GM12878 (cell line): ENCODE measurements at regions not wholly inside any gene's neighbourhood (a gene's known extent, or its start where the extent isn't known, plus 50 kb on each side); places are given as distances from the start of the nearest gene placed in this dataset.

Experiments used
- ATAC-seq: fragments of 200-7000 bp; cut with Tn5 transposase; 3 replicates; pipeline ENCODE4 v1.9.1; 2020; ENCODE audit warnings: mild to moderate bottlenecking, moderate library complexity
- BruUV-seq: library from RNA; stranded (reverse); fragments of 400-500 nt; replicated peaks from 2 replicates; lab custom pipeline; 2021; lab: Mats Ljungman, UMichigan
- CTCF ChIA-PET: fragments of 300-600 bp; sonication (Branson Sonifier 250); formaldehyde crosslinking; extraction: SDS; loops from one replicate; lab custom pipeline; 2021; ENCODE audit warnings: inconsistent platforms; lab: Yijun Ruan, JAX
- POLR2A ChIA-PET: fragments of 350-600 bp; formaldehyde crosslinking; extraction: SDS; loops from one replicate; lab custom pipeline; 2021; ENCODE audit warnings: inconsistent platforms; lab: Charles Lee
- RAD21 ChIA-PET: fragments of 300-600 bp; sonication (Branson Sonifier 250); formaldehyde crosslinking; loops from one replicate; lab custom pipeline; 2023; ENCODE audit warnings: antibody characterized with exemption; ENCODE audit not compliant: unreplicated experiment; lab: Charles Lee
- SMC1A ChIA-PET: fragments of 300-600 bp; sonication (Branson Sonifier 250); formaldehyde crosslinking; loops from one replicate; lab custom pipeline; 2023; ENCODE audit not compliant: unreplicated experiment, uncharacterized antibody; lab: Charles Lee
- DNase-seq: peaks from one replicate; pipeline ENCODE4 v3.0.0-alpha.2; 2011; ENCODE audit warnings: low read depth, low spot score
- FAIRE-seq: peaks from 3 replicates; lab custom pipeline; 2011; peaks lifted over from hg19 to GRCh38; lab: Jason Lieb, UNC
- H2AFZ ChIP-seq: 2 replicates; pipeline ENCODE4 v1.6.0; 2011; ENCODE audit warnings: low read depth, low read length, control low read depth; ENCODE audit not compliant: control insufficient read depth
- H3K27ac ChIP-seq: 2 replicates; pipeline ENCODE4 v1.5.1; 2011; ENCODE audit warnings: control low read depth; ENCODE audit not compliant: control insufficient read depth, insufficient read depth
- H3K27me3 ChIP-seq, 2 experiments: replicated peaks in 1 of 2; 2 replicates each; pipeline versions ENCODE4 v1.6.0 to v1.6.1; 2011; ENCODE audit warnings: low read length in 1 of 2; ENCODE audit not compliant: control insufficient read depth in 2 of 2, insufficient read depth in 2 of 2
- H3K36me3 ChIP-seq, 2 experiments: 2 replicates each; pipeline ENCODE4 v1.5.1; 2011; ENCODE audit warnings: low read length in 1 of 2; ENCODE audit not compliant: control insufficient read depth in 2 of 2, insufficient read depth in 2 of 2
- H3K4me1 ChIP-seq: 2 replicates; pipeline ENCODE4 v1.6.1; 2011; ENCODE audit warnings: mild to moderate bottlenecking, low read length, moderate library complexity, mixed read lengths; ENCODE audit not compliant: control insufficient read depth, insufficient read depth
- H3K4me2 ChIP-seq: 2 replicates; pipeline ENCODE4 v1.6.0; 2011; ENCODE audit warnings: control low read depth; ENCODE audit not compliant: control insufficient read depth, insufficient read depth
- H3K4me3 ChIP-seq: fragments of 200-600 bp; sonication (generic); 2 replicates; pipeline ENCODE4 v1.5.1; 2016
- H3K79me2 ChIP-seq: 2 replicates; pipeline ENCODE4 v1.6.0; 2011; ENCODE audit warnings: low read length; ENCODE audit not compliant: control insufficient read depth, insufficient read depth
- H3K9ac ChIP-seq: 2 replicates; pipeline ENCODE4 v1.8.0; 2011; ENCODE audit warnings: low read length, control low read depth, mixed read lengths; ENCODE audit not compliant: control insufficient read depth, insufficient read depth
- H3K9me3 ChIP-seq: replicated peaks from 3 replicates; pipeline ENCODE4 v1.5.1; 2011; ENCODE audit warnings: mild to moderate bottlenecking, low read length; ENCODE audit not compliant: control insufficient read depth, insufficient read depth
- H4K20me1 ChIP-seq: 2 replicates; pipeline ENCODE4 v1.6.0; 2011; ENCODE audit not compliant: control insufficient read depth, insufficient read depth
- BCL11A ChIP-seq: IDR thresholded peaks from 2 replicates; pipeline ENCODE4 v1.6.1; 2011; ENCODE audit warnings: low read depth, low read length
- CHD4 ChIP-seq: fragments of 200-600 bp; sonication (generic); IDR thresholded peaks from 2 replicates; pipeline ENCODE4 v1.6.1; 2016; ENCODE audit warnings: mild to moderate bottlenecking
- CREB1 ChIP-seq: IDR thresholded peaks from 2 replicates; pipeline ENCODE4 v1.6.1; 2012; ENCODE audit warnings: low read depth, mild to moderate bottlenecking, inconsistent platforms
- NBN ChIP-seq: fragments of 450-650 bp; IDR thresholded peaks from 2 replicates; pipeline ENCODE4 v1.6.1; 2016
- ZNF207 ChIP-seq: fragments of 450-650 bp; IDR thresholded peaks from 2 replicates; pipeline ENCODE4 v1.6.1; 2014; ENCODE audit warnings: antibody characterized with exemption, mild to moderate bottlenecking, borderline replicate concordance
- WGBS: methylation state at CpG from one replicate; pipeline ENCODE4 v1.1.6; 2016; ENCODE audit warnings: low lambda C conversion rate; ENCODE audit not compliant: insufficient replicate concordance, insufficient coverage; ENCODE audit errors: missing lambda C conversion rate; 5-methylcytosine and 5-hydroxymethylcytosine counted together
- in situ Hi-C: fragments of 300-500 bp; cut with MboI; formaldehyde crosslinking; loops from 9 replicates; pipeline ENCODE4 v1.14.3; 2018; ENCODE audit warnings: mixed read lengths
- intact Hi-C: fragments of 100-400 bp; cut with micrococcal nuclease; formaldehyde crosslinking; loops from one replicate; pipeline ENCODE4 v1.14.2; 2022; ENCODE audit not compliant: unreplicated experiment
- TF ChIP-seq, protein P1 (sequence below): fragments of 450-650 bp; formaldehyde crosslinking; IDR thresholded peaks from 2 replicates; pipeline ENCODE4 v1.4.0; 2020; ENCODE audit warnings: mild to moderate bottlenecking, moderate library complexity
- TF ChIP-seq, protein P2 (sequence below): IDR thresholded peaks from 2 replicates; pipeline ENCODE4 v1.6.1; 2012; ENCODE audit warnings: improper control_type of control experiment, low read depth, low read length; ENCODE audit not compliant: insufficient replicate concordance

DNA sequence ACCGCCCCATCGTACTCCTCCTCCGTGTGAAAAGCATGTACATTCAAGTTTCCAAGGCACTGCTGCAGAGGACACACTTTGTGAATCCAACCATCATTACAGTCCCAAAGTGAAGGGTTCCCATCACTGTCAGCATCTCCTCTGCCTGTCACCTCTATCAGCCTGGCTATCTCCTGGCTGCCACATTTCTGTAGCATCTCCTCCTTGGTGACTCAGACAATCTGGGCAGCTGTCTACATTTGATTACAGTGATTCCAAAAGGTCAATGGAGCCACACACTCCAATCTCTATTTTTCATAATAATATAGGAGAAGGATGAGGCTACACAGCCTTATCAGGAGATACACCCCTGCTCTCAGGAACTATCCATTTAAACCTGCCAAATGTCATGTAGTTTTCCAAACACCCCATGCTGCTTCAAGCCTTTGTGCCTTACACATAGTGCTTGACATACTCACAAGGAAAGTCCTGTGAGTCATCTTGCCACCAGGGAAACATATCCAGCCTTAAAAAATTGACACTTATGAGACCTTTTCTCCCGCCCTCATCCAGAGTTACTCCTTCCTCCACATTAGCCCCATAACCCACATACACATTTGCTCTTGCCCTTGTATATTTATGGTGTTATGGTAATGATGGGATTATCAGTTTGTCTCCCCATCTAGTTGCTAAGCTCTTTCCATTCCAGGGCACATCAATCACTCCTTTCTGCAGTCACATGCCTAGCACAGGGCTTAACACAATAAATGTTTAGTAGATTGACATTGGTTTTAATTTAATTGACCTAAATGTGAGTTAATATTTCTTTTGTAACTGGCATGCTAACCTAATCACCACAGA is 250.1 kb upstream of the CDH5 start:
- no peaks in the 10 kb centered on the region for H3K27me3 ChIP-seq
- CTCF ChIA-PET = no interaction called here
- no peak for ATAC-seq
- H3K4me1 ChIP-seq = no peaks in the 10 kb centered on the region
- H3K27ac ChIP-seq = no peak overlapping the region
- no peak overlapping the region for H3K9ac ChIP-seq
- no peak overlapping the region for H3K4me3 ChIP-seq
- TF ChIP-seq CHD4 = no peak
- no peak for TF ChIP-seq BCL11A
- TF ChIP-seq, protein P1, sequence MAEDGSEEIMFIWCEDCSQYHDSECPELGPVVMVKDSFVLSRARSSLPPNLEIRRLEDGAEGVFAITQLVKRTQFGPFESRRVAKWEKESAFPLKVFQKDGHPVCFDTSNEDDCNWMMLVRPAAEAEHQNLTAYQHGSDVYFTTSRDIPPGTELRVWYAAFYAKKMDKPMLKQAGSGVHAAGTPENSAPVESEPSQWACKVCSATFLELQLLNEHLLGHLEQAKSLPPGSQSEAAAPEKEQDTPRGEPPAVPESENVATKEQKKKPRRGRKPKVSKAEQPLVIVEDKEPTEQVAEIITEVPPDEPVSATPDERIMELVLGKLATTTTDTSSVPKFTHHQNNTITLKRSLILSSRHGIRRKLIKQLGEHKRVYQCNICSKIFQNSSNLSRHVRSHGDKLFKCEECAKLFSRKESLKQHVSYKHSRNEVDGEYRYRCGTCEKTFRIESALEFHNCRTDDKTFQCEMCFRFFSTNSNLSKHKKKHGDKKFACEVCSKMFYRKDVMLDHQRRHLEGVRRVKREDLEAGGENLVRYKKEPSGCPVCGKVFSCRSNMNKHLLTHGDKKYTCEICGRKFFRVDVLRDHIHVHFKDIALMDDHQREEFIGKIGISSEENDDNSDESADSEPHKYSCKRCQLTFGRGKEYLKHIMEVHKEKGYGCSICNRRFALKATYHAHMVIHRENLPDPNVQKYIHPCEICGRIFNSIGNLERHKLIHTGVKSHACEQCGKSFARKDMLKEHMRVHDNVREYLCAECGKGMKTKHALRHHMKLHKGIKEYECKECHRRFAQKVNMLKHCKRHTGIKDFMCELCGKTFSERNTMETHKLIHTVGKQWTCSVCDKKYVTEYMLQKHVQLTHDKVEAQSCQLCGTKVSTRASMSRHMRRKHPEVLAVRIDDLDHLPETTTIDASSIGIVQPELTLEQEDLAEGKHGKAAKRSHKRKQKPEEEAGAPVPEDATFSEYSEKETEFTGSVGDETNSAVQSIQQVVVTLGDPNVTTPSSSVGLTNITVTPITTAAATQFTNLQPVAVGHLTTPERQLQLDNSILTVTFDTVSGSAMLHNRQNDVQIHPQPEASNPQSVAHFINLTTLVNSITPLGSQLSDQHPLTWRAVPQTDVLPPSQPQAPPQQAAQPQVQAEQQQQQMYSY (CRISPR knock-in tag) = no peak
- TF ChIP-seq CREB1 = no peak
- TF ChIP-seq ZNF207 = no peak
- TF ChIP-seq NBN = no peak
- TF ChIP-seq, protein P2, sequence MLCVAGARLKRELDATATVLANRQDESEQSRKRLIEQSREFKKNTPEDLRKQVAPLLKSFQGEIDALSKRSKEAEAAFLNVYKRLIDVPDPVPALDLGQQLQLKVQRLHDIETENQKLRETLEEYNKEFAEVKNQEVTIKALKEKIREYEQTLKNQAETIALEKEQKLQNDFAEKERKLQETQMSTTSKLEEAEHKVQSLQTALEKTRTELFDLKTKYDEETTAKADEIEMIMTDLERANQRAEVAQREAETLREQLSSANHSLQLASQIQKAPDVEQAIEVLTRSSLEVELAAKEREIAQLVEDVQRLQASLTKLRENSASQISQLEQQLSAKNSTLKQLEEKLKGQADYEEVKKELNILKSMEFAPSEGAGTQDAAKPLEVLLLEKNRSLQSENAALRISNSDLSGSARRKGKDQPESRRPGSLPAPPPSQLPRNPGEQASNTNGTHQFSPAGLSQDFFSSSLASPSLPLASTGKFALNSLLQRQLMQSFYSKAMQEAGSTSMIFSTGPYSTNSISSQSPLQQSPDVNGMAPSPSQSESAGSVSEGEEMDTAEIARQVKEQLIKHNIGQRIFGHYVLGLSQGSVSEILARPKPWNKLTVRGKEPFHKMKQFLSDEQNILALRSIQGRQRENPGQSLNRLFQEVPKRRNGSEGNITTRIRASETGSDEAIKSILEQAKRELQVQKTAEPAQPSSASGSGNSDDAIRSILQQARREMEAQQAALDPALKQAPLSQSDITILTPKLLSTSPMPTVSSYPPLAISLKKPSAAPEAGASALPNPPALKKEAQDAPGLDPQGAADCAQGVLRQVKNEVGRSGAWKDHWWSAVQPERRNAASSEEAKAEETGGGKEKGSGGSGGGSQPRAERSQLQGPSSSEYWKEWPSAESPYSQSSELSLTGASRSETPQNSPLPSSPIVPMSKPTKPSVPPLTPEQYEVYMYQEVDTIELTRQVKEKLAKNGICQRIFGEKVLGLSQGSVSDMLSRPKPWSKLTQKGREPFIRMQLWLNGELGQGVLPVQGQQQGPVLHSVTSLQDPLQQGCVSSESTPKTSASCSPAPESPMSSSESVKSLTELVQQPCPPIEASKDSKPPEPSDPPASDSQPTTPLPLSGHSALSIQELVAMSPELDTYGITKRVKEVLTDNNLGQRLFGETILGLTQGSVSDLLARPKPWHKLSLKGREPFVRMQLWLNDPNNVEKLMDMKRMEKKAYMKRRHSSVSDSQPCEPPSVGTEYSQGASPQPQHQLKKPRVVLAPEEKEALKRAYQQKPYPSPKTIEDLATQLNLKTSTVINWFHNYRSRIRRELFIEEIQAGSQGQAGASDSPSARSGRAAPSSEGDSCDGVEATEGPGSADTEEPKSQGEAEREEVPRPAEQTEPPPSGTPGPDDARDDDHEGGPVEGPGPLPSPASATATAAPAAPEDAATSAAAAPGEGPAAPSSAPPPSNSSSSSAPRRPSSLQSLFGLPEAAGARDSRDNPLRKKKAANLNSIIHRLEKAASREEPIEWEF = no peak
- TF ChIP-seq, all 136 proteins: peak for 0
- in situ Hi-C loops = no loop called here
- Histone ChIP-seq H3K4me2 (no peak overlapping the region), H3K9me3 (no peaks in the 10 kb centered on the region), H3K79me2 (no peaks in the 10 kb centered on the region), H2AFZ (no peak overlapping the region), H3K36me3 (no peaks in the 10 kb centered on the region), H4K20me1 (no peaks in the 10 kb centered on the region)
- ChIA-PET RAD21 (no interaction called here), POLR2A (no interaction called here), SMC1A (no interaction called here)
- no peak for FAIRE-seq
- BruUV-seq = no TSS peak
- intact Hi-C loops = no loop called here
- whole genome bisulfite sequencing = 42% methylated on average over 4 of the region's 4 CpGs
- DNase-seq = no peak
